Peyer's patch (tissue), 4 donors: ENCODE measurements at regions not wholly inside any gene's neighbourhood (a gene's known extent, or its start where the extent isn't known, plus 50 kb on each side); places are given as distances from the start of the nearest gene placed in this dataset.

Source experiments
- POLR2A ChIP-seq, 2 donors: fragments of 450-650 bp; IDR thresholded peaks; one replicate each; pipeline ENCODE4 v1.5.1; 2017; ENCODE audit warnings: antibody characterized with exemption in 2 of 2, mild to moderate bottlenecking in 2 of 2, moderate library complexity in 2 of 2
- TF ChIP-seq, protein P1 (sequence below), 6 experiments: fragments of 450-650 bp in 4 of 6; fragments of 200-600 bp in 2 of 6; sonication (generic) in 1 of 6; IDR thresholded peaks; one replicate each; pipeline ENCODE4 v1.5.1; 2017 to 2019; ENCODE audit warnings: antibody characterized with exemption in 6 of 6, mild to moderate bottlenecking in 3 of 6, moderate library complexity in 1 of 6

DNA sequence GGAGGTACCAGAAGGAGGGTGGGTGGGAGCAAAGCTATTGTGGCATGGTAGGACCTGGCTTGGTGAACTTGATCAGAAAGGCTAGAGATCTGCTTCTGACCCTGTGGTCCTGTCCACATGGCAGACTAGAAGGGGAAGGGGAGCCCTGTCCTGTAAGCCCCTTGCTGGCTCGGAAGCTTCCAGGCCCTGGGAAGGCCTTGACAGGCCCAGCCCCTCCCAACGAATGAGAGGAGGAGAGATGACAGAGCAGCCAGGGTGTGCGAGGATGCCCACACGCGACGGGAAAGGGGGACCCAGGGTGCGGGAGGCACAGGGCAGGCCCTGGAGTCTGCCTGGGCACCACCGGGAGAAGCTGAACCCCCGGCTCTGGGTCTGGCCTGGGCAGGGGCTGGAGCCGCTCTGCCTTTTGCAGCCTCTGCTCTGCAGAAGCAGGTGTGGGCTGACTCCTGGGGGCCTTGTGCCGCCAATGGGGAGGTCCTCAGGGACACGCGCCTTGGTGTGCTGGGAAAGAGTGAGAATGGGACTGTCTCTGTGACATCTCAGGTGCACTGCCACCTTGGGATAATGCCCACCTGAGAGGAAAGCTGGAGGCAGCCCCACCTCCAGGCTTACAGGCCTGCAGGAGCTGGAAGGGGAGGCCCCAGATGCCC is 1447.5 kb downstream of the BRD1 start:
- TF ChIP-seq, protein P1, sequence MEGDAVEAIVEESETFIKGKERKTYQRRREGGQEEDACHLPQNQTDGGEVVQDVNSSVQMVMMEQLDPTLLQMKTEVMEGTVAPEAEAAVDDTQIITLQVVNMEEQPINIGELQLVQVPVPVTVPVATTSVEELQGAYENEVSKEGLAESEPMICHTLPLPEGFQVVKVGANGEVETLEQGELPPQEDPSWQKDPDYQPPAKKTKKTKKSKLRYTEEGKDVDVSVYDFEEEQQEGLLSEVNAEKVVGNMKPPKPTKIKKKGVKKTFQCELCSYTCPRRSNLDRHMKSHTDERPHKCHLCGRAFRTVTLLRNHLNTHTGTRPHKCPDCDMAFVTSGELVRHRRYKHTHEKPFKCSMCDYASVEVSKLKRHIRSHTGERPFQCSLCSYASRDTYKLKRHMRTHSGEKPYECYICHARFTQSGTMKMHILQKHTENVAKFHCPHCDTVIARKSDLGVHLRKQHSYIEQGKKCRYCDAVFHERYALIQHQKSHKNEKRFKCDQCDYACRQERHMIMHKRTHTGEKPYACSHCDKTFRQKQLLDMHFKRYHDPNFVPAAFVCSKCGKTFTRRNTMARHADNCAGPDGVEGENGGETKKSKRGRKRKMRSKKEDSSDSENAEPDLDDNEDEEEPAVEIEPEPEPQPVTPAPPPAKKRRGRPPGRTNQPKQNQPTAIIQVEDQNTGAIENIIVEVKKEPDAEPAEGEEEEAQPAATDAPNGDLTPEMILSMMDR (IDR thresholded peaks at IDR 0.05) = no peak
- no peak for TF ChIP-seq POLR2A (IDR thresholded peaks at IDR 0.05)
